ENCODE measurements at regions not wholly inside any gene's neighbourhood (a gene's known extent, or its start where the extent isn't known, plus 50 kb on each side); places are given as distances from the start of the nearest gene placed in this dataset.
"Not testable (repeated sequence)": the region's sequence is repeated elsewhere in the genome, so short reads cannot be mapped to it uniquely, and the experiment has no call there.

DNA sequence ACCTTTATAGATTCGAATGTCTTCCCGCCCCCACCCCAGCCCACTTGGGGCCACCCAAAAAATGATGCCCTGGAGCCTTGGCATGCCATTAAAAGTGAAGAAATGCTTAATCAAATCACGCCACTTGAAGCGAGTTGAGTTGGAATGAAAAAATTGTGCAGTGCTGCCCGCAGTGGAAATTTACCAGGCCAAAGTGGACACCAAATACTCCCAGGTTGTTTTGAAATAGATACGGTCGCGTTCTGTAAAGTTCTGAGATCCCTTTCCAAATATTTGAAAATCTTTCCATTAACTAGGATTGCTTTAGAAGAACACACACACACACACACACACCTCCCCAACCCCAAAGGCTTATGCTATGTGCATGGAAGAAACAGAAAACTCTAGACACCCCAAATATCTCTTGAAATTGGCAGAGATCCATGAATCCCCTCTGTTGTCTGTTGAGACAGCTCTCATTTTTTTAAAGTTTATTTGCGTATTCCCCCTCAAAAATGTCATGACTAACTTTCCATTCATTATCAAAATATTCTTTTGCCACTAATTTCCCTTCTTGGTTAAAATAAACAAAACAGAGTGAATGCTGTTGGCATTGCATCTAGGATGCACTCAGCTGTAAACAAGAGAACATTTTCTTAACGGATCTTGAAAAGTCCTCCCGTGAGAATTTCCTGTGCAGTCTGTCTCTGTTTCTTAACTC is 142.3 kb upstream of the KCNE2 start:
- H3K27ac Mint-ChIP-seq = no peak overlapping the region
- H3K36me3 Mint-ChIP-seq = no peaks in the 10 kb centered on the region
- POLR2A ChIA-PET = interaction anchor here (0.5 kb wide), 1 partner anchor 414 kb away, joined by 6 read pairs; no protein-coding TSS in a partner anchor
- H3K4me3 Mint-ChIP-seq = no peak overlapping the region
- peaks cover 0 to 6% (median 0%) of the 10 kb centered on the region in 5 donors for H3K27me3 Mint-ChIP-seq
- H3K9me3 Mint-ChIP-seq = peaks cover 0 to 2% (median 0%) of the 10 kb centered on the region in 9 donors
- DNase-seq (no peak), ATAC-seq (no peak)
- no peaks in the 10 kb centered on the region for H3K4me1 Mint-ChIP-seq

DNA sequence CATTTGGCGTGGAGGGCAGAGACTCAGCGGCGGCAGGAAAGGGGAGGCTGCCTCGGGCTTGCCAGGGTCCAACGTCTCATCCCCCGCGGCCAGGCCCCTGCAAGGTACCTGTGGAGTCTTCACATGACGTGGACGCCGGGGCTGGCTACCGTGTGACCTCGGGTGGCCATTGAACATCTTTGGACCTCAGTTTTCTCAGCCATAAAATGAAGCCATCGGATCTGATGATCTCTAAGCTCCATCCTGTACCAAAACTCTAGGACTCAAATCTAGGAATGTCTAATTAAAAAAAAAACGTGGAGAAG is 141.8 kb upstream of the KCNE2 start:
- H3K27ac Mint-ChIP-seq = no peak overlapping the region
- no peak overlapping the region for H3K4me3 Mint-ChIP-seq
- ATAC-seq = no peak
- no peaks in the 10 kb centered on the region for H3K36me3 Mint-ChIP-seq
- H3K9me3 Mint-ChIP-seq = peaks cover 0 to 2% (median 0%) of the 10 kb centered on the region in 9 donors
- DNase-seq = no peak
- POLR2A ChIA-PET = interaction anchor here (0.5 kb wide), 1 partner anchor 414 kb away, joined by 6 read pairs; no protein-coding TSS in a partner anchor
- peaks cover 0 to 6% (median 0%) of the 10 kb centered on the region in 5 donors for H3K27me3 Mint-ChIP-seq
- H3K4me1 Mint-ChIP-seq = no peaks in the 10 kb centered on the region

DNA sequence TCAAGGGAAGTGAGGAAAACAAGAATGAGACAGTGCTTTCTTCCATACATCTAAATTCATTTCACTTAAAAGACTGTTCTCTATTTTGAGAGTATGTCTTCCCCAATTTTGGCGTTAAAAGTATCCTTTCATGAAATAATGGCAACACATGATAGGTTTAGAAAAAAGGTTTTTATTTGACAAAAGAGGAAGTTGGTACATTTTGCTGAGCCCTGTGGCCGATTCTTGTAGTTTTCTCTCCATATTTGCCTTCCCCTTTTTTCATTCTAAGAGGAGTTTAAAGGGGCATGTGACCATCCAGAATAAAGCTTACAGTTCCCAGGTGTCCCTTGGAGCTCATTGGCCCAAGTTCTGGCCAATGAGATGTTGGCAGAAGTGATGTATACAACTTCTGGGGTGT is 140.4 kb upstream of the KCNE2 start:
- Mint-ChIP-seq H3K27ac (peak overlapping the region in 1 of 10 donors; percentile 15), H3K27me3 (peaks cover 0 to 6% (median 0%) of the 10 kb centered on the region in 5 donors), H3K4me3 (no peak overlapping the region), H3K4me1 (no peaks in the 10 kb centered on the region), H3K36me3 (no peaks in the 10 kb centered on the region), H3K9me3 (peaks cover 0 to 2% (median 0%) of the 10 kb centered on the region in 9 donors)
- POLR2A ChIA-PET = no interaction called here
- DNase-seq (no peak), ATAC-seq (no peak)

DNA sequence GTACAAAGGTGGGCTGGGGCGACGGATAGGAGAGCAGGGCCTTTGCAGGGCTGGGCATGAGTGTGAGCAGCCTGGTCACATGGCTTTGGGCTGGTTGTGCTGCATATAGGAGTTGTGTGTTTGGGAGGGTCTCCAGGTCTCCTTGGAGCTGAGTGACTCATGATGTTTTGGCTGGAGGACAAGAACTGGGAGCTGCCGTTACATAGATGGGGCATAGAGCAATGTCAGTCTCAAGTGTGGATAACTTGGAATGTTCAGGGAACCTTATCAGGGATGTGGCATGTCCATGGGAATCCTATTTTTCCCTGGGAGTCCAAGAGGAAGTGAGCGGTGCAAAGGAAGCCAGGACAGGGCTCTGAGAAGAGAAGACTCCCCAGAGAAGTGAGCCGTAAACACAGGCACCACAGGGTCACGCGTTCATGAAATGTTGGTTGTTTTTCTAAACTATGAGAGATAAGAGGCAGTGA is 136.4 kb upstream of the KCNE2 start:
- peaks cover 0 to 2% (median 0%) of the 10 kb centered on the region in 9 donors for H3K9me3 Mint-ChIP-seq
- peaks cover 0 to 3% (median 1%) of the 10 kb centered on the region in 5 donors for H3K27me3 Mint-ChIP-seq
- POLR2A ChIA-PET = no interaction called here
- no peak overlapping the region for H3K27ac Mint-ChIP-seq
- H3K36me3 Mint-ChIP-seq = no peaks in the 10 kb centered on the region
- no peaks in the 10 kb centered on the region for H3K4me1 Mint-ChIP-seq
- no peak overlapping the region for H3K4me3 Mint-ChIP-seq
- ATAC-seq (no peak), DNase-seq (no peak)

DNA sequence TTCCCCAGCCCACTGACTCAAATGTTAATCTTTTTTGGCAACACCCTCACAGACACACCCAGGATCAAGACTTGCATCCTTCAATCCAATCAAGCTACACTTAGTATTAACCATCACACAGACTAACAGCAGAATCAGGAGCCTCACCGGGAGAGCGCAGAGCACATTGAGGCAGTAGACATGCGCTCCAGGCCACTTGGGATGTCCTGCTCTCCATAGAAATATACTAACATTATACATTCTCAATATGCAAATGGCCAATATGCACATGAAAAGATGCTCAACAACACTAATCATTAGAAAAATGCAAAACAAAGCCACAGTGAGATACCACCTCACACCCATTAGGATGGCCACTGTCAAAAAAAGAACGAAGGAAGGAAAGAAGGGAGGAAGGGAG is 135.0 kb upstream of the KCNE2 start:
- no peaks in the 10 kb centered on the region for H3K4me1 Mint-ChIP-seq
- peaks cover 0 to 2% (median 0%) of the 10 kb centered on the region in 5 donors for H3K27me3 Mint-ChIP-seq
- ATAC-seq (no peak), DNase-seq (no peak)
- POLR2A ChIA-PET = no interaction called here
- H3K27ac Mint-ChIP-seq = no peak overlapping the region
- H3K9me3 Mint-ChIP-seq = peaks cover 0 to 1% (median 0%) of the 10 kb centered on the region in 9 donors
- no peaks in the 10 kb centered on the region for H3K36me3 Mint-ChIP-seq
- H3K4me3 Mint-ChIP-seq = no peak overlapping the region

DNA sequence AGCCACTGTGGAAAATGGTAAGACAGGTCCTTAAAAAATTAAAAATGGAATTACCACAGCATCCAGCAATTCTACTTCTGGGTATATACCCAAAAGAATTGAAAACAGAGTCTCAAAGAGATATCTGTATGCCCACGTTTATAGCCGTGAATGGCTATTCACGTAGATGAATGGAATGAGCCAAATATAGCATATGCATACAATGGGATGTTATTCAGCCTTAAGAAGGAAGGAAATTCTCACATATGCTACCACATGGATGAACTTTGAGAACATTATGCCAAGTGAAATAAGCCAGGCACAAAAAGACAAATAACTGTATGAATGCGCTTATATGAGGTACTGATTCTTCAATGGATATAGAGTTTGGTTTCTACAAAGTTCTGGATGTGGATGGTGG is 134.5 kb upstream of the KCNE2 start:
- Mint-ChIP-seq H3K27ac (no peak overlapping the region), H3K4me1 (no peaks in the 10 kb centered on the region), H3K9me3 (no peaks in the 10 kb centered on the region), H3K4me3 (no peak overlapping the region), H3K36me3 (no peaks in the 10 kb centered on the region), H3K27me3 (peaks cover 0 to 1% (median 0%) of the 10 kb centered on the region in 5 donors)
- POLR2A ChIA-PET = no interaction called here
- DNase-seq = no peak
- ATAC-seq = no peak

DNA sequence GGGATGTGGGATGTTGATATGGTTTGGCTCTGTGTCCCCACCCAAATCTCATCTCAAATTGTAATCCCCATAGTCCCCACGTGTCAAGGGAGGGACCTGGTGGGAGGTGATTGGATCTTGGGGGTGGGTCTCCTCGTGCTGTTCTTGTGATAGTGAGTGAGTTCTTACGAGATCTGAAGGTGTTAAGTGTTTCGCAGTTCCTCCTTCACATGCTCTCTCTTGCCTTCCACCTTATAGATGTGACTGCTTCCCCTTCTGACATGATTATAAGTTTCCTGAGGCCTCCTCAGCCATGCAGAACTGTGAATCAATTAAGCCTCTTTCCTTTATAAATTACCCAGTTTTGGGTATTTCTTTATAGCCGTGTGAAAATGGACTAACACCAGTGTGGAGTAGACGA is 130.1 kb upstream of the KCNE2 start:
- peak overlapping the region in 1 of 10 donors; percentile 53 for H3K27ac Mint-ChIP-seq
- not testable (repeated sequence) for H3K27me3 Mint-ChIP-seq, H3K4me1 Mint-ChIP-seq, H3K4me3 Mint-ChIP-seq, H3K9me3 Mint-ChIP-seq, H3K36me3 Mint-ChIP-seq, ATAC-seq, DNase-seq
- POLR2A ChIA-PET = interaction anchor here (0.6 kb wide), 1 partner anchor 757 kb away, joined by 3 read pairs; no protein-coding TSS in a partner anchor

DNA sequence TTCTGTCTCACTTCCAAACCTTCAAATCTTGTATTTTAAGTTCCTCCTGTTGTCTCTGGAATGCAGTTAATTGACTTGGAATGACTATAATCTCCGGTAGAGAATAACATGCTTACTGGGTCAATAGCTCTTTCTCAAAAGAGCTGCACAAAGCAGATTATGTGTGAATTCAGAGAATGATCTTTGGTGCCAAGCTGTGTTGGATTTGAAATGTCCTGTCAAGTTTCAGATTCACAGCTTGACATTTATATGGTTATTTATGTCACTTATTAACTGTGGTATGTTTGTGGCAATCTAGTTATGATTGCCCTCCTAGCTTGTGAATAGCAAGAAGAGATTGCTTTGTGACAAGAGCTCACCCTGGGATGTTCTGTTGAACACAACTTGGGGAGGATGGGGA is 128.3 kb upstream of the KCNE2 start:
- H3K4me1 Mint-ChIP-seq = no peaks in the 10 kb centered on the region
- DNase-seq = no peak
- ATAC-seq = no peak
- peaks cover 0 to 6% (median 1%) of the 10 kb centered on the region in 3 donors for H3K36me3 Mint-ChIP-seq
- no peak overlapping the region for H3K4me3 Mint-ChIP-seq
- H3K9me3 Mint-ChIP-seq = peaks cover 0 to 8% (median 0%) of the 10 kb centered on the region in 9 donors
- H3K27ac Mint-ChIP-seq = no peak overlapping the region
- POLR2A ChIA-PET = no interaction called here
- H3K27me3 Mint-ChIP-seq = peaks cover 0 to 8% (median 1%) of the 10 kb centered on the region in 5 donors

DNA sequence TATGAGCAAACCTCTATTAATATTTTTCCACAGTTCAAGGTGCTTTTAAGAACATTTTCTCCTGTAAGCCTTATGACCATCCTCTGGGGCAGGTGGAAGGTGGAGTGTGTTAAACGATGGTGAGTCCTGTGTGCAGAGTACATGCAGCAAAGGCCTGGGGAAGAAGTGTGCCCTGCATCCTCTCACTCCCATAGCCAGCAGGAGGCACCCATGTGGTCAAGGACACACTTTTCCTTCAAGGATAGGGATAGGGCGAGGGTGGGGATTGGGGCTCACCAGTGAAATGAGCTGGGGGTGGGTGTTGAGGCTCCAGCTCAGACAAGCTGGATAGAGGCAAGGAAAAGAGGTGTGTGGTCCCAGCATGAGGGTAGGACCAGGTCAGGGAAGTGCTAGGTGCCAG is 120.8 kb upstream of the KCNE2 start:
- DNase-seq (no peak), ATAC-seq (no peak)
- peak overlapping the region in 1 of 10 donors; percentile 43 for H3K27ac Mint-ChIP-seq
- H3K27me3 Mint-ChIP-seq = peaks cover 0 to 1% (median 0%) of the 10 kb centered on the region in 5 donors
- H3K9me3 Mint-ChIP-seq = peaks cover 0 to 12% (median 4%) of the 10 kb centered on the region in 9 donors
- no peak overlapping the region for H3K4me3 Mint-ChIP-seq
- POLR2A ChIA-PET = interaction anchor here (1.0 kb wide), 1 partner anchor 320 kb away, joined by 3 read pairs; no protein-coding TSS in a partner anchor
- no peaks in the 10 kb centered on the region for H3K4me1 Mint-ChIP-seq
- peaks cover 0 to 6% (median 6%) of the 10 kb centered on the region in 3 donors for H3K36me3 Mint-ChIP-seq

DNA sequence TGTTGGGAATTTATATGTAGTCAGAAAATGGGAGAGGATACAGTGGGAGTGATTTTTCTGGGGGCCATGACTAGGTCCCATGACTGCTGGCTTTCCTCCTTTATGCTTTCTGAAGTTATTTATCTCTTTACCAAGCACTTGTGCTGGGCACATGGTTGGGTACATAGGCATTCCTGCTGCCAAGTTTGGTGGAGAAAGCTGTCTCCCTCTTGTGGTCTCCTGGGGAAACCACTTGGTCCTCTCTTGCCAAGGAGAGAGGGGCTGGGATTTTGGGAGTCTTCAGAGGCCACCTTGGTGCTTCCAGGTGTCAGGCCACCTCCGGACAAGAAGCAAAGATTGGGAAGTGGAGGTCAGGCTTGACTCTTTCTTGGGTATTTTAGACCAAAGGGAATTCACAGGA is 120.2 kb upstream of the KCNE2 start:
- no peak for ATAC-seq
- no peaks in the 10 kb centered on the region for H3K4me1 Mint-ChIP-seq
- peaks cover 0 to 10% (median 6%) of the 10 kb centered on the region in 3 donors for H3K36me3 Mint-ChIP-seq
- peak overlapping the region in 1 of 10 donors; percentile 9 for H3K27ac Mint-ChIP-seq
- no peaks in the 10 kb centered on the region for H3K27me3 Mint-ChIP-seq
- H3K4me3 Mint-ChIP-seq = no peak overlapping the region
- peak in 2 of 10 donors; percentile 4 to 6 for DNase-seq
- peaks cover 0 to 17% (median 4%) of the 10 kb centered on the region in 9 donors for H3K9me3 Mint-ChIP-seq
- POLR2A ChIA-PET = interaction anchor here (1.0 kb wide), 1 partner anchor 320 kb away, joined by 3 read pairs; no protein-coding TSS in a partner anchor

DNA sequence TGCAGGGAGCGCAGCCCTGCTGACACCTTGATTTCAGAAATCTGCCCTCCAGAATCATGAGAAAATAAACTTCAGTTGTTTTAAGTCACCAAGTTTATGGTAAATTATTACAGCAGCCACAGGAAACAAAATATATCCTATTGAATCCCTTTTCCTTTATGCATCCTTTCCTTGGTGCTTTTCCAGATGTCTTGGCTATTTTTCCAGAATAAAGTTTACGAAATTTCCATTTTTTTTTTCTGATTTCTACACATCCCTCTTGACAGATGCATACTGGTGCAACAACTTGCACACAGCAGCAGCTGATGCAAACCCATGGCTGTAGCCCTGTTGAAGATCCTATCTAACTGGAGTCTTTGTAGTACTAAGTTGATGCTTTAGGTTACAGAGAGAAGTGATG is 111.1 kb upstream of the KCNE2 start:
- POLR2A ChIA-PET = no interaction called here
- H3K36me3 Mint-ChIP-seq = peaks cover 0 to 37% (median 33%) of the 10 kb centered on the region in 3 donors
- peaks cover 0 to 55% (median 30%) of the 10 kb centered on the region in 9 donors for H3K9me3 Mint-ChIP-seq
- ATAC-seq (no peak), DNase-seq (no peak)
- no peak overlapping the region for H3K27ac Mint-ChIP-seq
- no peak overlapping the region for H3K4me3 Mint-ChIP-seq
- peaks cover 0 to 4% (median 0%) of the 10 kb centered on the region in 5 donors for H3K27me3 Mint-ChIP-seq
- no peaks in the 10 kb centered on the region for H3K4me1 Mint-ChIP-seq

DNA sequence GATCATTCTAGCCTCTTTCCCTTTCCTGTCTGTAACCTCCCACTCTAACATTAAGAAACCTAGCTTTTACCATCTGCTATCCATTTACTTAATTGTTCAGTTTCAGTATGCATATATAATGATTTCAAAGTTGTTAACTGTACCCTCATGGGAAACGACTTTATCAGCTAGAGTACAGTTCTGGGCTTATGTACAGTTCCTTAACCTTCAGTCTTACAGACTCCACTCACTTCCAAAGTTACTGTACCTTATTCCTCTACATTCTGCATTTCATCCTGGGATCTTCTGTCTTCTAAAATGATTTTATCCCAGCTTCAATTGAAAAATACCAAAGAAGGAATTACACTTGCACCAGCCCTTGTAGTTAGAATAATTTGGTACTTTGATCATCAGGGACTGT is 108.7 kb upstream of the KCNE2 start:
- peaks cover 0 to 37% (median 29%) of the 10 kb centered on the region in 3 donors for H3K36me3 Mint-ChIP-seq
- no peaks in the 10 kb centered on the region for H3K4me1 Mint-ChIP-seq
- POLR2A ChIA-PET = no interaction called here
- H3K4me3 Mint-ChIP-seq = no peak overlapping the region
- ATAC-seq (no peak), DNase-seq (no peak)
- H3K27me3 Mint-ChIP-seq = peaks cover 0 to 4% (median 0%) of the 10 kb centered on the region in 5 donors
- H3K9me3 Mint-ChIP-seq = peaks cover 0 to 50% (median 26%) of the 10 kb centered on the region in 9 donors
- H3K27ac Mint-ChIP-seq = no peak overlapping the region

DNA sequence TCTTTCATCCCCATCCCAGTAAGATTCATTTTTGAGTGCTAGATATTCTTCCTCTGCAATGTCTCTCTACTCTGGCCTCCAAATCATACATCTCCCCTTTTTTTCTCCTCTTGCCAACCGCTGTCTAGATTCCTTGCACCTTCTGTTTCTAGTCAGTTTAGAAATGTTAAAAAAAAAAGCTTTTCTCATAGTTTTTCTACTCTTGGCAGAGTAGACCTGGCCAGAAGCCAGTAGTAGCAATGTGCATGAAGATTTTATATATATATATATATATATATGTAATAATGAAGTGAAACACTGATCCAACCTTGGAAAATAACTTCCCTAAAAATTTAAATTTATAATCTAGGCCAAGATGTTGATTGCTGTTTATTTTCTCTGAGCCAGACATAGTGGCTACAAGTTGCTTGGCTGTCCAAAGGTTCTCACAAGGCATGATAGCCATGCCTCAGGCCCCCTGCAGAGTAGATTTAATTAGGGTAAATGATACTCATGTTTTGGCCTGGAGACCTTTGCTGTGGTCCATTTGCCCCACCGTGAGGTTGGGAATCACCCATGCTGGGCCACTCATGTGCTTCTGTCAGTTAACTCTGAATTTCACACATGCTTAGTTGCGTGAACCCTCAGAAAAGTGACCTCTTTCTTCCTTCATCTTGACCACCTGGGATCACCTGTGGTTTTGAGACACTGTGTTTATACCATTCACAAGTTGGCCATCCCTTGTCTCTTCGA is 103.4 kb upstream of the KCNE2 start:
- no peak for ATAC-seq
- DNase-seq = no peak
- Mint-ChIP-seq H3K9me3 (peaks cover 9 to 36% (median 18%) of the 10 kb centered on the region in 9 donors), H3K27me3 (peaks cover 0 to 7% (median 3%) of the 10 kb centered on the region in 5 donors), H3K27ac (no peak overlapping the region), H3K4me3 (no peak overlapping the region), H3K4me1 (no peaks in the 10 kb centered on the region), H3K36me3 (peaks cover 7 to 18% (median 16%) of the 10 kb centered on the region in 3 donors)
- POLR2A ChIA-PET = no interaction called here

All from naive thymus-derived CD8-positive, alpha-beta T cell (primary cell).